HG03095 (cell line): ENCODE measurements at regions not wholly inside any gene's neighbourhood (a gene's known extent, or its start where the extent isn't known, plus 50 kb on each side); places are given as distances from the start of the nearest gene placed in this dataset.
A peak's percentile ranks its signal among the peaks of the same experiment; 100 is the strongest.

Experiments
- ATAC-seq: cut with Tn5 transposase; IDR thresholded peaks from one replicate; pipeline ENCODE4 v1.9.1; 2021; ENCODE audit warnings: moderate library complexity; ENCODE audit not compliant: unreplicated experiment

DNA sequence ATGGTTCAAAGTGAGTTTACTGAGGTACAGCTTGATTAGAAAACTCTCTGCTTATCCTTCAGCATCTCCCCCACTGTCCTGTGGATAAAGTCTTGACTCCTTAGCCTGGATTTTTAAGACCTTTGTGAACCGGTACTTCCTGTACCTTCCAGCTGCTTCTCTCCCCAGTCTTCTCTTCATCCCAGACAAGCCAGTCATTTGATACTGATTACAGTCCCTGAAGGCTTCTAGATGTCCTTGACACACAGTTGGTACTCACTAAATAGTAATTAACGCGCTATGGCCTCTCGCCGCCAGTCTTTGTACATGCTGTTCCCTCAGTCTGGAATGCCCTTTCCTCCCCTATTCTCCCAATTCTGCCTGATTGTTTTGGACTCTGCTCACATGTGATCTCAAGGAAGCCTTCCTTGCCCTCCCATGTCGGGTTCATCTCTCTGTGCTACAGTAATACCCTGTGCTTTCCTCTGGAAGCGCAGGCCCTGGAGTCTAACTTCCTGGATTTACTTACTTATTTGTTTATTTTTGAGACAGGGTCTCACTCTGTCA, 50.6 kb upstream of the PTGR2 start:
- no peak for ATAC-seq

DNA sequence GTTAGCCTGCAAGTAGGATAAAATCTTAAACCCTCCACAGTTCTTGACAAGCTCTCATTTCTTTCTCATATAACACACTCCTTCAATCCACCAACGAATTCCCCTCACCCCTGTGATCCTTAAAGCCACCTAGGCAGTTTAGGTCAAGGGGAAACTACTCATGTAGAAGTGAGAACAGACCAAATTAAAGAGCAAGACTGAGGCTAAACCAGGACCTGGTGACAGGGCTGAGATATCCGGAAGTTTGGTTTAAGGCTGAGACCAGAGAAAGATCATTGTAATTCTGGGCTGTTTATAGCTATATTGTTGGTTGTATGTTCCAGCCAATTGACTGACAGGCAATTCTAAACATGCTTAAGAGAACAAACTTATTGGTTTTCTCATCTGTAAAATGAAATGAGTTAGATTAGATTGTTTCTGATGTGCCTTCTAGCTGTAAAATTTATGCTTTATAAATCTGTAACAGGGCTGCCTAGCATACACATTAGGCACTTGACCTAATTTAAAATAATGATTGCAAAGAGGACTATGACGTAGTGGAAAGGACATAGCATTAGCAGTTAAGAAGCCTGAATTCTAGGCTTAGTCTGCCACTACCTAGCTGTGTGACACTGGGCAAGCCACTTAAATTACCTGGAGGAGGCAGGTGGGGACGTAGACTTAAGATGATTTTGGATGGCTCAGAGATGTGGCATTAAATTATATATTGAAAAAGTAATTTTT, 53.9 kb upstream of the PTGR2 start:
- ATAC-seq, result no peak

DNA sequence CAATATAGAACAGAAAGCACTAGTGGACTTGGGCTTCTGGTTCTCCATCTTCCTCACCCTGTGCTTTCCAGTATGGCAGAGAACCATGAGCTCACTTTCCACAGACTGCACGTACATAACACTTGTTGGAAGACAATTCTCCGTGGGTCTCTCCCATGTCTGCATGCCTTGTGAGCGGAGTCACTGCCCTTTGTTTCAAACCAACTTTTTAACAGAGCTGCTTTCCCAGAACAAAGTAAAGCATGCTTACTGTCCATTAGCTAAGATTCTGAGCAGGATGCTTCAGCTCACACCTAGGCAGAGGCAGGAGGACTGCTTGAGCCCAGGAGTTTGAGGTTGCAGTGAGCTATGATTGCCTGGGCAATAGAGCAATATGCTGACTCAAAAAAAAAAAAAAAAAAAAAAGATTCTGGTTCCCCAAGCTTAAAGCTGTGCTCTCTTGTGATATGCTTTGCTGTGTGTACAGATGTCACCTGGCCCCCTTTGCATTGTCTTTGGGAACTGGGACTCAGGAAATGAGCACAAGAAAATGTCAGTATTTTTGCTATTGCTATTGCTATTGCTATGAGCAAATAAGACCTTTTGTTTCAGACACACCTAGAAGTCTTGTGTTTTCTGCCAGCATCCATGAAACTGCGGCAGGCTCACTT, 54.6 kb upstream of the PTGR2 start:
- ATAC-seq, result no peak

DNA sequence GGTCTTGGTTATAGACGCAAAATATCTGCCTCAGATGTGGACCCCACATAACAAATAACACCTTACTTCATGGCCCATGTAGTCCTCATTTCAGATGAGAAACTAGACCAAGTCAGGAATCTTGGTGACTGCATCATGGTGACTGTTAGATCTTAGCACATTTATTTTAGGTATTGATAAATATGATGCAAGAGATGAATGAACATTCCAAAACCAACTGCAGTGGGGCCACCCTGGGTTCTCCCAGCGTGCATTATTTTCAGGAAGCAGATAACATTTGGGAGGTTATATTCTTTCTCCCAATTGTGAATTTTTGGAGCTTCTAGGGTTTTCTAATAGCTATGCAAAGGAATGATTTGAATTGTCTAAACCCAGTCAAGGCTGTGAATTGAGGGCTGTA, 55.2 kb upstream of the PTGR2 start:
- ATAC-seq, result no peak

DNA sequence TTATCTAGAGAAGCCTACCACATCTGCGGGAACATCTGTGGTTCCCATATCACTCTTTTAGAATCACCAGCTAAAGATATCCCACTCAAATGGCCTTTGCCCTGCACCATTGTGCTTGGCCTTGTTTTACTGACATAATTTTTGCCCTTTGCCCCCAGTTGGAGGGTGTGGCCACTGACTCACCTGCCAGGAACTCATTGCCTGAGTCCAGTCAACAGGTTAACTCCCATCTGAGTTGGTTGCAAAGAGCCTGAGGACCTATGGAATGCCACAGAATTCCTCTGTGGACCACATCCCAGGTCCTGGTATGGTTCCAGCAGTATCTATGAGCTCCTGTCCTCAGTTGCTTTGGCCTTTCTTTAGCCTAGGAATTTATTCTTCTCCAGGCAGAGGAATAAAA, 55.7 kb upstream of the PTGR2 start:
- no peak for ATAC-seq

DNA sequence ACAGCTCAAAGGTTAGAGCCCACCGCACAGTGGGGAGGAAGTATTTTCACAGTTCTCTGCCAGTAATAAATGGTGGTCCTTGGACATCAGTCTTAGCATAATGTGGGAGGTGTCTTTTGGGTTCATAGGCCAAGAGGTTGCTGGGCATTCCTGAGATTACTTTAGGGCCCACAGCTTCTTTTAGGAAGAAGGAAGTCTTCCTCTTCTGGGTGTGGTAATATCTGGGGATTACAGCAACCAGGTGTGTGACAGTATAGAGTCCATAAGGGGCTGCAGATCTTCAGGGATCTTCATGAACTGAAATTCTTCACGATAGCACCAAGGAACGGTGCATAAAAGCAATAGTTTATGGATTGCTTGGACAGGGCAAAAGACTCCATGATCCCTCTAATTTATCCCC, 56.2 kb upstream of the PTGR2 start:
- ATAC-seq, result no peak

DNA sequence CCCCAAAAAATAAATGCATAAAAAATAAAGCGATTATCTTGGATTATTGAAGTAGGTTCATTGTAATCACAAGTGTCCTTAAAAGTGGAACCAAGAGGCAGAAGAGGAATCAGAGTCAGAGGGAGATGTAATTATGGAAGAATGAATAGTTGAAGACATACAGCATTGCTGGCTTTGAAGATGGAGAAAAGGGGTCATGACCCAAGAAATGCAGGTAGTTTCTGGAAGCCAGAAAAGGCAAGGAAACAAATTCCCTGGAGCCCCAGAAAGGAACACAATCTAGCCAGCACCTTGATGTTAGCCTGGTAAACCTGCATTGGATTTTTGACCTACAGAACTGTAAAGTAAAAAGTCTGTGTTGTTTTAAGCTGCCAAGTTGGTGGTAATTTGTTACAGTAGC, 57.5 kb upstream of the PTGR2 start:
- ATAC-seq, result no peak

DNA sequence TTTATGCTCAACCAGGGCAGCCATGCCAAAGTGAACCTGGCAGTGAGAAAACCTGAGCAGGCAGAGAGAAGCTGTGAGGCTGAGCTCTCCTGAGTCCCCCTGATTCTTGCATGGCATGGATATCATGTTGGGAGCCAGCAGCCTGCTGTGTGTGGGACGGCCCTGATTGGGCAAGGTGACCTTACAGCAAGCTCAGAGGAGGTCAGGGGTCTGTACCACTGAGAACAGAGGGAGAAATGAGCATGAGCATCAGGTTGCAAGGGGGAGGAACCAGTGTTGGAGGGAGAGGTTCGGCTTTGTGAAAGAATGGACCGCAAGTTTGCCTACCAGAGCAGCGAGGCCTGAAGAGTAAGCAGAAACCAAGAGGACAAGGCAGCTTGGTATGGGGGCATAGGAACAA, 59.1 kb upstream of the PTGR2 start:
- no peak for ATAC-seq

DNA sequence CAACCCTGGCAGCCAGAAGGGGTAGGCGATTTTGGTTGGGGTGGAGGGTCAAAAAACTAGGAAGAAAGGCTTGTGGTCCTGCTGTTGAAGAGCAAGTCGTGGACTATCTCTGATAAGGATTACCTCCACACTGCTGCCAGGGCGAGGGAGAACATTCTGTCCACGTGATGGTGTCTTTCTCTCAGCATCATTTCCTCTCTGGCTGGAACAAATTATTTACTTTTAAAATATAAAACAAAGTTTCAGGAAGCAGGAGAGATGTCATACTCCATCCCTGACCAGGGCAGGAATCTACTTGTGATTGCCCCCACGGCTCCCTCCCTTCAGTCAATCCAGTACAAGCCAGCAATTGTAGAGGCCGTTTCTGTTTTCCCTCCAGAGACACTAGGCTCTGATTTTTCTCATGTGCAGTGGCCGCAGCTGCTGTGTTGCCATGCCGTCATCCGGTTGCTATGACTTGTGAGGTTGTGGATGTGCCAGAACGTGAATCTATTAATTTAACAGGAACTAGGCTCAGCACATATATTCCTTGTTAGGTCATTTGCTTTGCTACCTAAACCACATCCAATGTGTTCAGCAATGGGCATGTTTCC, 61.5 kb upstream of the PTGR2 start:
- no peak for ATAC-seq

DNA sequence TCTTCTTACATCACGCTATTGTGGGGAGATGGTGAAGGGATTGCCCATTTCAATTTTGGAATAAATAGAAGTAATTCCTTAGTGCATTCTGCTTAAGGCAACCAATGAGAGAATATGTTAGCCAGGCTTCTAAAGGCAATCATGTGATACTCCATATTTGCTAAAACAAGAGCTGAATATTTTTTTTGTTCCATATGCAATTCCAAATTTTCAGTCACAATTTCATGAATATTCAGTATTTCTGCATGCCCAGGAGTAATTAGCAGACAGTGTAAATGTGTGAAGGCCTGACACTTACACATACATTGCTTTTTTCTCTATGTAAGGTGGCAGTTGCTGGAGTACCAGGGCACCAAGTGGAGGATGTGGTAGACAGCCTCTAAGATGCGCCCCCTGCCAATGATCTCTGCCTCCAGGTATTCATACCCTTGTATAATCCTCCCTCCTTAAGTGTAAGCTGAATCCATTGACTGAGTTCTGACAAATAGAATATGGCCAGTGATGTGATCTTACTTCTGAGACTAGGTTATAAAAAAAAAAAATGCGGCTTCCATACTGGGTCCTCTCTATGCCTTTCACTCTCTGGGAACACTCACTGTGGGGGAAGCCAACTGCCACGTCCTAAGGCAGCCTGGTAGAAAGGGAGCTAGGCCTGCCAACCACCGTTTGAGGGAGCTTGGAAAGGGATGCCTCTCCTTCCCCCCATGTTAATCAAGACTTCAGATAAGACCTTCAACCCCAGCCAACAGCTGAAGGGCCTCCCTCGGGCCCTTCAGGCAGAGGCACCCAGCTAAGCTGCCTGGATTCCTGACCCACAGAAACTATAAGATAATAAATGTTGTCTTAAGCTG, 62.7 kb upstream of the PTGR2 start:
- no peak for ATAC-seq

DNA sequence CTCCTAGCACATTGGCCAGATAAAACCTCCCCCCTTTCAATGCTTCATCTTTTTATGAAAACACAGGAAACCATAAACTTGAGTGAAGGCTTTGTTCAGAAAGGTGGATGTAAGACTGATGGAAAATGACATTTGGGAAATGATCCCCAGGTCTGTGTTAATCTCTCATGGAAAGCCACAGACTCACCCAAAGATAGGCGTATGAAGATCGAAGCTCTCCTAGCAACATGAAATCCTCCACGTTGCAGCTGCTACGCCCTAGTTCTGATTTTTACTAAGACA, 63.4 kb upstream of the PTGR2 start:
- ATAC-seq, result no peak

DNA sequence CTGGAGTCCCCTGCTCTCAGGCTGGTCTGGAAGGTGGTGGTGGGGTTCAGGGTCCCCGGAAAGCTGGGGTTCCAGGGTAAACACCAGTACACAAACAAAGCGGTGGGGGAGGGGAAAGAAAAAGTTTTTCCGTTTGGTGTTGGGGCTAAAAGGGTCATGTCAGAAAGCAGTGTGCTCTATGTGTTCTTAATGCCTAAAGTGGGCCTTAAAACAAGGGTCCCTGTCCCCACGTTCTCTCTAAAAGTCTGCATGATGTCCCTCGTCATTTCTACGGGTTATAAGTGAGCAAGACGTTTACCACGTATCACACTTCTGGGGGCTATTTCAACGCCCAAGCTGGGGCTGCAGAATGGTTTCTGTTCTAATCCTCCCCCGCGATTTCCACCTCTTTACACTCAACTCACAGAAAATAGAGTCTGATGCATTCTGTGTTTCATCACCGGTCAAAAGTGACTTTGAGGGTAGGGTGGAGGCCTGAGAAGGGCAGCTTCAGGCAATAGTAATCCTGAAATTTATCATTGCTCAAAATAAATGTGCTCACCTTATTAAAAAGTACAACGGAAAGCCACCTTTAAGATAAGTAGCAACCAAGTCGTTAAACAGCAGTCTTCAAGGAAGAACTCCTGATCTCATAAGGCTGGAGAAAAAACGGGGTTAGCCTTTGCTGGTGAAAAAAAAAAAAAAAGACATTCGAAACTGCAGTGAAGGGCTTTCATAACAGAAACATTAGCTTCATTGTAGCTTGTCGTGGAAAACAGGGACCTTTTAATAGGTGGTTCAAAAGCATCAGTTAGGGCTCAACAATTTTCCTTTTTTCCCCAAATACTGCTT, 63.9 kb upstream of the PTGR2 start:
- no peak for ATAC-seq

DNA sequence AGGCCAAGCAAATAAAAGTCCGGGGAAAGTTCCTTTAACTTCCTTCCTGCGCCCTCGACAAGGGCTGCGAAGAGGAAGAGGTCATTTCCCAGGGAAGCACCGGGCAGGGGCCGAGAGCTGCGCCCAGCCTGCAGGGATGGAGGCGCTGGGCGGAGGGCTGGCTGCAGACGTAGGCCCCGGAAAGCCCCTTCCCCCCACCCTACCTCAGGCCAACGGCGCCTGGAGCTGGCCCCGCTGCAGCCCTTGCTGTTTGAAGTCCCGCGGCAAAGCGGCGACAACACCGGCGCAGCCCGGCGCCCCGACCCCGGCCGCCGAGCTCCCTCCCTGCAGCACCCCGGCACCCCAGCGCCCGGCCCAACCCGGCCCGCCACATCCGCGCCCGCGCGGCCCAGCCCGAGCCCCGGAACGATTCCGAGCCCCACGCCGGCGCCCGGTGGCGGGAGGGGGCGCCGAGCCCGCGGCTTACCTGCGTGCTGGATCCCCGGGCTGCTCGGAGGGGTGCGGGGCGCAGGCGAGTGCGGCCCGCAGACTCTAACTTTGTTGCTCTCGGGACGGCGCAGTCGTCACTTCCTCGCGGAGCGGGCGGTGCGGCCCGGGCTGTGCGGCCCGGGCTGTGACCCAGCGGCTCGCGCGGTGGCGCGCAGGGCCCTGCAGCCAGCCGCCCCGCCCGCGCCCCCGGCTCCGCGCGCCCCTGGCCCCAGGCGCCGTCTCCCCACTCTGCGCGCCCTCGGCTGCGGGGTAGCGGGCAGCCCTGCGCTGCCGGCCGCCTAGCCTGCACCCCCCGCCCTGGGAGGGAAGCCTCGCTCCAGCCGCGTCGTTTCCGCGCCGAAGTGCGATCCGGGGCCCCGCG, 64.8 kb upstream of the PTGR2 start:
- ATAC-seq, result peak; percentile 28

DNA sequence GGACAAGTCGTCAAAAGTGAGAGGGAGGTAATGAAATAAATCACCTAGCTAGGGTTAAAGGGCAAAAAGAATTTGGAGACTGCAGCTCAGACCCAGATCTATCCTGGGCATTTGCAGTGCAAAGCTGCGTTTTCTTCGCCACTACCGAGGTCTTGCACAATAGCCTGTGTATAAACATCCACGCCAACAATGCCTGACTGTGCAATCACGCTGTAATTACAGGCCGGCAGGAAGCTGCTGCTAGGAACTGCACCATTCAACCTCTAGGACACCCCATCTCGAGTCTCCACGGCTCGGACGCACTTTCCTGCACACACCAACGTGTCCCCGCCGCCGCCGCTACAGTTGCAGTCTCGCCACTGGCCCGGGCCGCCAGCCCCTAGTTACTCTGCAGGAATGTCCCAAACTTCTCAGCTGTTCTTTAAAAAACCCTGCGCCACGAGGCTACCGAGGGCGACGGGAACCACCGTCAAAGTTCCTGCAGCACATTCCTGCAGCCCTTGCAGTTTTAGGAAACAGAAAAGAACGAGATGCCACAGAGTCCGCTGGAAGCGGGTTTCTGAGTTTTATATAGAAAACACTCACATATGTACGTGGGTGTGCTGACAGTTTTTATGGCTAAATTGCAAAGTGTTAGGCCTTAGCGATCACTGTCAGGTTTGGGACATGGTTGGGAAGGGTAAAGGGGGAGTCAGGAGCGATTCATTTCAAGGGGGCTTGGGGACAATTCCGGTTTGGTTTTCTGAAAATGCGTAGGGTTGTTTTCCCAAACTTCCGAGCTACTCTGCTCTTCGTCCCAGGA, 65.6 kb upstream of the PTGR2 start:
- no peak for ATAC-seq

DNA sequence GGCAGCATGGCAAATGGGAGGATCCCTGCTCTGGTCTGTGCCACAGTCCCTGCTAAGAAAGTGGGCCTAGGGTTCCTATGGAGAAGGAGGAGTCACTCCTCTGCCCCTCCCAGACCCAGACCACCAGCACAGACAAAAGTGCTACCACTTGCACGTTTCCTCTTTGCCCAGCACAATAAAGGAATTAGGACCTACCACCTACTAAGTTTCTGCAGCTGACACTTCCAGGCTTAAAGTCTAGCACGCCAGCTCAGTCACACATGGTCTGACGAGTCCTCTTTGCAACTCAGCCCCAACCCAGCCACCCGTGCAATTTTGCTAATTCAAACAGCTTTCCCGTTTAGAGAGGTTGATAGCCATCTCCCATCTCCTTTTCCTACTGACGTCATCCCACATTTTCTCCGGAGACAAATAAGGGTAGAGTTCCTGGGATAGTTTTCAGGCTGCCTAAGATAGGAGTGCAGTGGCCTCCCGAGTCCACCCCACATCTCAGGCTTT, 66.2 kb upstream of the PTGR2 start:
- no peak for ATAC-seq

DNA sequence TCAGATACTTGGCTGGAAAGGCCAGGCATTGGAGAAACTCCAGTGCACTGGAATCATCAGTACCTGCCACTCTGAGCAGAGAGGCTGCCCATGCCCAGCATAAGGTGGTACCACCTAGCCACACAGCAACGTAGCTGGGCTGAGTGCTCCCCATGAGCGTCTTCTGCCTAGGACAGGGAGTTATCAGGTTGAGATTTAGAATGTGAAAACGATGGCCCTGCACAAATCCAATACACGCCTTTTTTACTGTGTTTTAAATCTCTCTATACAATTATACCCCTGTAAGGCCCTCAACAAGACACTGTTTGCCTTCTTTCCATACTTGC, 66.7 kb upstream of the PTGR2 start:
- no peak for ATAC-seq

DNA sequence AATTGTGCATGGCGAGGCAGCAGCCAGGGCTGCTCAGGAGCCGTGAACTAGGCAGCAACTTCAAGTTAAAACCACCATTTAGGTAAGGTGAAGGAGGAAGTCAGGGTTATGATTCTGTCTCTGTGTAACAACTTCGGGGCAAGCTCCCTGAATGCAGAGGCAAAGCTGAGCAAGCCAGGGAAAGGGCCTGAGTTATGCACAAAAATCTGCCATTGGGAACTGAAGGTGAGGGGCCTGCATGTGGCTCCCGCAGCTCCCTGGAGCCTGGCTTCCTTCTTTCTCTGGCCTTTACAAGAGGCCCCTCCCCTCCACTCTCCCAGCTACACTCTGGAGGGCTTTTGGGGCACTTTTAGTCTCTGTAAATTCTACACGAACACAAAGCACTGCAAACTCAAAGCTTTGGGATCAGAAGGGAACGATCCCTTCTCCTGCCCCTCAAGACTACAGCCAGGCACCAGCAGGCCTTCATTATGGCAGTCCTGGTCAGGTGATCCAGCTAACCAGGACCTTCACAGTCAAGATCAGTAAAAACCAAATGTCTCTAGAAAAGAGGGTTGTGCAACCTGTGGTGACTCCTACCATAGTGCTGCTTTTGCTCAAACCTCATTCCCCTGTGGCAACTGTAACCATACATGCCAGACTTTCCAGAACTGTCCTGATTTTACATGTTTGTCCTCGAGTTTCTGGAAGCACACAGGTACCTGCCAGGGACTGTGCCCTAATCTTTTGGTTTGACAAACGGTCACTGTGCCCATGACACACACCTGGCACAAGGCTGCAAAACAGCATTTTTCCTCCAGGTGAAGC, 67.2 kb upstream of the PTGR2 start:
- ATAC-seq, result no peak

DNA sequence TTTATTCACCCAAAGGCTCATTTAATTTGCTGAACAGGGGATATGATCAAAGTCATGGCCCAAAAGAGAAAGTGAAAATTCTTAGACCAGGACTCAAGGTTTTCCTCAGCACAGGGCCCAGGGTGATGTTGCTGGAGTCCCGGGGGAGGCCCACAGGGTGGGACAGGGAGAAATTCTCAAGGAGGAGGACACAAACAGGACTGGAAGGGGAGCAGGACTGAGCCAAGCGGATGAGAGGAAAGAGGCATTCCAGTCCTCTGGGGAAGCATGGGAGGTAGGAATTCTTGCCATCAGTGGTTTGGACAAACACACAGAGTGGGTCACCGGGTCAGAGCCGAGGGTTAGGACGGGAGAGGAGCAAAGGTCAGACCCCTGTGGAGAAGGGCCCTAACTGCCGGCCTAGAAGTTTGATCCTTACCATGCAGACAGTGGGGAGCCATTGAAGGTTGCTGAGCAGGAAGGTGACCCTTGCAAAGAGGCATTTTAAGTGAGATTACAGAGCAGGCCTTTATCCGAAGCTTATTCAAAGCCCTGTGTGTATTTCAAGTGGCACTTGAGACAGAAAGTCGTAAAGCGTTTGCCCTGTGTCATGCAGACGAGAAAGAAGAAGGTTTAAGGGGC, 68.4 kb upstream of the PTGR2 start:
- no peak for ATAC-seq
